GM12878 (cell line): ENCODE measurements at regions not wholly inside any gene's neighbourhood (a gene's known extent, or its start where the extent isn't known, plus 50 kb on each side); places are given as distances from the start of the nearest gene placed in this dataset.

ENCODE experiments used
- BRCA1 ChIP-seq: IDR thresholded peaks from 2 replicates; pipeline ENCODE4 v1.6.1; 2011; ENCODE audit warnings: low read depth, low read length, improper control_type of control experiment
- CUX1 ChIP-seq: IDR thresholded peaks from 2 replicates; pipeline ENCODE4 v1.6.1; 2012; ENCODE audit warnings: improper control_type of control experiment, low read depth, low read length; ENCODE audit not compliant: insufficient replicate concordance
- KLF5 ChIP-seq: fragments of 450-650 bp; IDR thresholded peaks from 2 replicates; pipeline ENCODE4 v1.6.1; 2014; ENCODE audit warnings: mild to moderate bottlenecking; ENCODE audit not compliant: partially characterized antibody
- SREBF1 ChIP-seq: IDR thresholded peaks from 2 replicates; pipeline ENCODE4 v1.6.1; 2012; ENCODE audit warnings: mild to moderate bottlenecking, low read length
- TCF12 ChIP-seq: IDR thresholded peaks from 2 replicates; pipeline ENCODE4 v1.6.1; 2011; ENCODE audit warnings: low read depth, mild to moderate bottlenecking, low read length
- TF ChIP-seq, protein P1 (sequence below): fragments of 450-650 bp; IDR thresholded peaks from 2 replicates; pipeline ENCODE4 v1.6.1; 2016; ENCODE audit warnings: mild to moderate bottlenecking

DNA sequence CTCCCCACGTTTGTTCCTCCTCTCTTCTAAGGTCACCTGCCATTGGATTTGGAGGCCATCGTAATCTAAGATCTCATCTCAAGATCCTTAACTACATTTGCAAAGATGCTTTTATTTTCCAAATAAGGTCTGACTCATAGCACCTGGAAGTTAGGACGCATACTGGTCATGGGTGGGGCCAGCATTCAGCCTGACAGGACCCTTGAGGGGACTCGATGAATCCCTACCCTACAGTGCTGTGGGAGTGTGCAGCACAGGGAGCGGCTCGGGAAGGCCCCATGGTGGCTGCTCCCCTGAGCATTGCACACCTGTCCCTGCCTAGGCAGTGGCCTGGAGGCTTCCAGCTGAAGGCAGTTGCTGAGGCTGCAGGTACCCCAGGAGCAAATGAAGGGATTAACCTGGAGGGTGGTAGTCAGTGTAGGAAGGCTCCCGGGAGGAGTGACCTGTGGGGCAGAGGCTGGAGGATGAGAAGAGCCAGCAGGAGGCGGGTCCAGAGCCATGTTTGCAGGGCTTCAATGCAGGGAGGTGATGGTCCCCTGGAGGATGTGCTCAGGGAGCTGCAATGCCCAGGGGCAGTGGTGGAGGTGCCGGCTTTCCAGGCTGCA is 362.2 kb downstream of the CTTN start (continued):
- TF ChIP-seq, protein P1, sequence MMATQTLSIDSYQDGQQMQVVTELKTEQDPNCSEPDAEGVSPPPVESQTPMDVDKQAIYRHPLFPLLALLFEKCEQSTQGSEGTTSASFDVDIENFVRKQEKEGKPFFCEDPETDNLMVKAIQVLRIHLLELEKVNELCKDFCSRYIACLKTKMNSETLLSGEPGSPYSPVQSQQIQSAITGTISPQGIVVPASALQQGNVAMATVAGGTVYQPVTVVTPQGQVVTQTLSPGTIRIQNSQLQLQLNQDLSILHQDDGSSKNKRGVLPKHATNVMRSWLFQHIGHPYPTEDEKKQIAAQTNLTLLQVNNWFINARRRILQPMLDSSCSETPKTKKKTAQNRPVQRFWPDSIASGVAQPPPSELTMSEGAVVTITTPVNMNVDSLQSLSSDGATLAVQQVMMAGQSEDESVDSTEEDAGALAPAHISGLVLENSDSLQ = no peak
- TF ChIP-seq SREBF1 (no peak), CUX1 (no peak), KLF5 (no peak), TCF12 (no peak), BRCA1 (no peak)
